Astrocyte (in vitro differentiated cells and primary cell): ENCODE measurements at regions not wholly inside any gene's neighbourhood (a gene's known extent, or its start where the extent isn't known, plus 50 kb on each side); places are given as distances from the start of the nearest gene placed in this dataset.
A peak's percentile ranks its signal among the peaks of the same experiment; 100 is the strongest.

ENCODE experiments used
- CTCF ChIP-seq: IDR thresholded peaks from 2 replicates; pipeline ENCODE4 v1.5.1; 2011; ENCODE audit warnings: low read depth, mild to moderate bottlenecking, inconsistent platforms, low read length, moderate library complexity; ENCODE audit not compliant: insufficient read depth
- EZH2 ChIP-seq: IDR thresholded peaks from 2 replicates; pipeline ENCODE4 v1.6.1; 2012; ENCODE audit warnings: mild to moderate bottlenecking, low read length, inconsistent platforms; ENCODE audit not compliant: insufficient read depth

DNA sequence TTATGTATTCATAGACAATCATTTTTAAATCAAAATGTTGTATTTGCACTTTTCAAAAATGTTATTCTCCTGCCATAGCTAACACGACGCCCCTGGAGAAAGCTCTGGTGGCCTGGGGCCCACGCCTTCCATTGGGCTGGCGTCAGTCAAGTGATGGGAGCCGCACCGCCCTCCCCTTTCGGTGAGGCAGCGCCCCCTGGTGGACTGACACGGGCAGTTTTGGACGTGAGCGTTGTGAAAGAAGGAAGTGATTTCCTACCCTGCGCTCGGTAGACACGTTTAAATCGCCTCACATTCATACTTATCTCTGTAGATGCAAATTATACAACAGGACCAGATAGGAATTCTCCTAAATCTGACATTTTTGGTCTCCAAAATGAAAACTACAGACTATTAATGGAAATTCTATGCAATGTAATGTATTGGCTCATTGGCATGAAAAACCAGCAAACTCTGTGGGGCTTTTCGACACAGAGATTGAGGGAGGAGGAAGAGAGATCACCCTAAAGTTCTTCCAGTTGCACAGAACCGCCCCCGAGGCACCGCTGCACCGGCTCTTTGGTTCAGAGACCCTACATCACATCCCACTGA is 326.2 kb upstream of the SOX11 start:
- TF ChIP-seq CTCF: peak; percentile 78
- TF ChIP-seq EZH2: no peak
